ENCODE measurements at regions not wholly inside any gene's neighbourhood (a gene's known extent, or its start where the extent isn't known, plus 50 kb on each side); places are given as distances from the start of the nearest gene placed in this dataset.

- no peak for TF ChIP-seq POLR2A (IDR thresholded peaks at IDR 0.05; ENCODE audit: low read depth, low read length)
- TF ChIP-seq POLR2AphosphoS5 (IDR thresholded peaks at IDR 0.05; ENCODE audit: low read depth, low read length) = no peak
These were observed 1521.3 kb upstream of the AGA start for GRCh38 chr4:178963446-178964045.
